KMS-11 (cell line): ENCODE measurements at regions not wholly inside any gene's neighbourhood (a gene's known extent, or its start where the extent isn't known, plus 50 kb on each side); places are given as distances from the start of the nearest gene placed in this dataset.

ENCODE experiments used
- H2AFZ ChIP-seq: fragments of 200-600 bp; sonication (generic); 2 replicates; pipeline ENCODE4 v1.6.1; 2016; ENCODE audit warnings: antibody characterized with exemption, mixed run types, low read depth
- H3K27ac ChIP-seq: fragments of 200-600 bp; sonication (generic); 2 replicates; pipeline ENCODE4 v1.6.1; 2016; ENCODE audit warnings: mild to moderate bottlenecking, mixed run types
- H3K27me3 ChIP-seq: fragments of 200-600 bp; sonication (generic); 2 replicates; pipeline ENCODE4 v1.6.1; 2017; ENCODE audit warnings: mild to moderate bottlenecking, low read depth, mixed run types, moderate library complexity; ENCODE audit not compliant: insufficient read depth
- H3K36me3 ChIP-seq: fragments of 200-600 bp; sonication (generic); 2 replicates; pipeline ENCODE4 v1.6.1; 2017; ENCODE audit warnings: mild to moderate bottlenecking, mixed run types; ENCODE audit not compliant: insufficient read depth
- H3K4me1 ChIP-seq: fragments of 200-600 bp; sonication (generic); 2 replicates; pipeline ENCODE4 v1.6.1; 2016; ENCODE audit warnings: mild to moderate bottlenecking, low read depth, mixed run types; ENCODE audit not compliant: poor library complexity, severe bottlenecking
- H3K4me2 ChIP-seq: fragments of 200-600 bp; sonication (generic); 2 replicates; pipeline ENCODE4 v1.7.0; 2016; ENCODE audit warnings: mild to moderate bottlenecking, mixed run types
- H3K4me3 ChIP-seq: fragments of 200-600 bp; sonication (generic); IDR thresholded peaks from 2 replicates; pipeline ENCODE4 v1.6.1; 2017; ENCODE audit warnings: low read depth, low read length, mixed read lengths; ENCODE audit not compliant: insufficient read depth
- H3K79me2 ChIP-seq: fragments of 200-600 bp; sonication (generic); 2 replicates; pipeline ENCODE4 v1.6.1; 2016; ENCODE audit warnings: low read depth, mixed run types; ENCODE audit not compliant: insufficient read depth
- H3K9ac ChIP-seq: fragments of 200-600 bp; sonication (generic); 2 replicates; pipeline ENCODE4 v1.6.1; 2016; ENCODE audit warnings: mild to moderate bottlenecking, mixed run types
- H4K20me1 ChIP-seq: fragments of 200-600 bp; sonication (generic); 2 replicates; pipeline ENCODE4 v1.6.1; 2016; ENCODE audit warnings: mild to moderate bottlenecking, mixed run types; ENCODE audit not compliant: insufficient read depth
- CTCF ChIP-seq: fragments of 200-600 bp; sonication (generic); conservative IDR thresholded peaks from 2 replicates; pipeline ENCODE4 v1.6.1; 2017; ENCODE audit warnings: low read depth, mild to moderate bottlenecking, antibody characterized with exemption, low read length, moderate library complexity, mixed read lengths

GRCh38 chr2:167438206-167438605 is 549.9 kb downstream of the XIRP2 start:
- TF ChIP-seq CTCF: no peak
- Histone ChIP-seq H3K36me3 (no peaks in the 10 kb centered on the region), H3K4me3 (no peak overlapping the region), H2AFZ (no peak overlapping the region), H3K79me2 (no peaks in the 10 kb centered on the region), H4K20me1 (no peaks in the 10 kb centered on the region), H3K9ac (no peak overlapping the region), H3K4me1 (no peaks in the 10 kb centered on the region), H3K27me3 (no peaks in the 10 kb centered on the region), H3K4me2 (no peak overlapping the region), H3K27ac (no peak overlapping the region)

GRCh38 chr2:167431949-167432348 is 543.7 kb downstream of the XIRP2 start:
- Histone ChIP-seq H3K9ac (no peak overlapping the region), H2AFZ (no peak overlapping the region), H3K36me3 (no peaks in the 10 kb centered on the region), H3K4me2 (no peak overlapping the region), H3K4me3 (no peak overlapping the region), H4K20me1 (no peaks in the 10 kb centered on the region), H3K27ac (no peak overlapping the region), H3K4me1 (no peaks in the 10 kb centered on the region), H3K79me2 (no peaks in the 10 kb centered on the region), H3K27me3 (no peaks in the 10 kb centered on the region)
- TF ChIP-seq CTCF: no peak

- Histone ChIP-seq H3K9ac (no peak overlapping the region), H3K4me2 (no peak overlapping the region), H3K27me3 (no peaks in the 10 kb centered on the region), H3K36me3 (no peaks in the 10 kb centered on the region), H3K79me2 (no peaks in the 10 kb centered on the region), H4K20me1 (no peaks in the 10 kb centered on the region), H3K4me1 (no peaks in the 10 kb centered on the region), H3K27ac (no peak overlapping the region), H3K4me3 (no peak overlapping the region), H2AFZ (no peak overlapping the region)
- TF ChIP-seq CTCF: no peak
These were observed 542.2 kb downstream of the XIRP2 start for GRCh38 chr2:167430447-167430846.

- Histone ChIP-seq H3K27me3 (no peaks in the 10 kb centered on the region), H3K79me2 (no peaks in the 10 kb centered on the region), H3K9ac (no peak overlapping the region), H3K27ac (no peak overlapping the region), H3K4me3 (no peak overlapping the region), H3K4me2 (no peak overlapping the region), H2AFZ (no peak overlapping the region), H3K4me1 (no peaks in the 10 kb centered on the region), H3K36me3 (no peaks in the 10 kb centered on the region), H4K20me1 (no peaks in the 10 kb centered on the region)
- no peak for TF ChIP-seq CTCF
These were observed 536.8 kb downstream of the XIRP2 start for GRCh38 chr2:167424803-167425755.
